Activated naive CD8-positive, alpha-beta T cell treated with anti-CD3 and anti-CD28 coated beads, Interleukin-2, amount 10 ng/mL, durations not matched to agents 7 days and 5 days (primary cell): ENCODE measurements at regions not wholly inside any gene's neighbourhood (a gene's known extent, or its start where the extent isn't known, plus 50 kb on each side); places are given as distances from the start of the nearest gene placed in this dataset.
A peak's percentile ranks its signal among the peaks of the same experiment; 100 is the strongest.

Experiments used
- ATAC-seq: fragments of 150-1000 bp; cut with Tn5 transposase; one replicate; pipeline ENCODE4 v1.10.0; 2021; ENCODE audit warnings: low read depth, moderate library complexity
- POLR2A ChIA-PET: fragments of 350-600 bp; sonication (Branson Sonifier 250); formaldehyde crosslinking; loops from one replicate; lab custom pipeline; 2021; ENCODE audit warnings: antibody characterized with exemption; lab: Charles Lee
- DNase-seq: peaks from one replicate; pipeline ENCODE4 v3.0.0; 2021
- H3K27ac Mint-ChIP-seq: one replicate; pipeline ENCODE4 v1.8.0; 2022; ENCODE audit warnings: mild to moderate bottlenecking, mixed read lengths
- H3K27me3 Mint-ChIP-seq: one replicate; pipeline ENCODE4 v1.8.0; 2022; ENCODE audit warnings: mild to moderate bottlenecking, moderate library complexity, mixed read lengths
- H3K36me3 Mint-ChIP-seq: one replicate; pipeline ENCODE4 v1.8.0; 2021; ENCODE audit warnings: mild to moderate bottlenecking, mixed read lengths
- H3K4me1 Mint-ChIP-seq: one replicate; pipeline ENCODE4 v1.8.0; 2021; ENCODE audit warnings: mixed read lengths
- H3K4me3 Mint-ChIP-seq: one replicate; pipeline ENCODE4 v1.8.0; 2022; ENCODE audit warnings: mild to moderate bottlenecking, moderate library complexity, mixed read lengths
- H3K9me3 Mint-ChIP-seq: one replicate; pipeline ENCODE4 v1.8.0; 2021; ENCODE audit warnings: mixed read lengths

- H3K9me3 Mint-ChIP-seq, result no peaks in the 10 kb centered on the region
- POLR2A ChIA-PET, result no interaction called here
- ATAC-seq, result no peak
- no peak overlapping the region for H3K4me3 Mint-ChIP-seq
- H3K4me1 Mint-ChIP-seq, result no peaks in the 10 kb centered on the region
- H3K36me3 Mint-ChIP-seq, result no peaks in the 10 kb centered on the region
- no peak overlapping the region for H3K27ac Mint-ChIP-seq
- H3K27me3 Mint-ChIP-seq, result no peaks in the 10 kb centered on the region
- DNase-seq, result no peak
Observed at GRCh38 chr10:25797888-25798429, 136.1 kb upstream of the MYO3A start.

GRCh38 chr10:25804505-25804904, 129.5 kb upstream of the MYO3A start:
- POLR2A ChIA-PET, result no interaction called here
- H3K27me3 Mint-ChIP-seq, result no peaks in the 10 kb centered on the region
- no peaks in the 10 kb centered on the region for H3K9me3 Mint-ChIP-seq
- H3K4me3 Mint-ChIP-seq, result no peak overlapping the region
- no peaks in the 10 kb centered on the region for H3K36me3 Mint-ChIP-seq
- no peak for DNase-seq
- ATAC-seq, result no peak
- no peak overlapping the region for H3K27ac Mint-ChIP-seq
- H3K4me1 Mint-ChIP-seq, result no peaks in the 10 kb centered on the region

GRCh38 chr10:25805986-25806385, 128.0 kb upstream of the MYO3A start:
- H3K36me3 Mint-ChIP-seq, result no peaks in the 10 kb centered on the region
- H3K9me3 Mint-ChIP-seq, result no peaks in the 10 kb centered on the region
- ATAC-seq, result no peak
- no peak overlapping the region for H3K4me3 Mint-ChIP-seq
- DNase-seq, result no peak
- no peaks in the 10 kb centered on the region for H3K27me3 Mint-ChIP-seq
- POLR2A ChIA-PET, result no interaction called here
- H3K4me1 Mint-ChIP-seq, result no peaks in the 10 kb centered on the region
- H3K27ac Mint-ChIP-seq, result no peak overlapping the region

GRCh38 chr10:25808372-25808771, 125.7 kb upstream of the MYO3A start:
- H3K27ac Mint-ChIP-seq, result no peak overlapping the region
- DNase-seq, result no peak
- POLR2A ChIA-PET, result no interaction called here

GRCh38 chr10:25811052-25811685, 122.9 kb upstream of the MYO3A start:
- Mint-ChIP-seq H3K27me3 (no peaks in the 10 kb centered on the region), H3K4me1 (no peaks in the 10 kb centered on the region), H3K4me3 (no peak overlapping the region), H3K36me3 (no peaks in the 10 kb centered on the region), H3K9me3 (no peaks in the 10 kb centered on the region), H3K27ac (no peak overlapping the region)
- DNase-seq (no peak), ATAC-seq (no peak)
- POLR2A ChIA-PET, result no interaction called here

More at GRCh38 chr10:25808372-25808771, 125.7 kb upstream of the MYO3A start:
- H3K9me3 Mint-ChIP-seq, result no peaks in the 10 kb centered on the region
- H3K36me3 Mint-ChIP-seq, result no peaks in the 10 kb centered on the region
- ATAC-seq, result no peak
- H3K4me3 Mint-ChIP-seq, result no peak overlapping the region
- no peaks in the 10 kb centered on the region for H3K27me3 Mint-ChIP-seq
- no peaks in the 10 kb centered on the region for H3K4me1 Mint-ChIP-seq

GRCh38 chr10:25813511-25813910, 120.5 kb upstream of the MYO3A start:
- ATAC-seq, result no peak
- Mint-ChIP-seq H3K27me3 (no peaks in the 10 kb centered on the region), H3K4me3 (no peak overlapping the region)

GRCh38 chr10:25815236-25815635, 118.8 kb upstream of the MYO3A start:
- ATAC-seq, result no peak
- Mint-ChIP-seq H3K4me1 (no peaks in the 10 kb centered on the region), H3K36me3 (no peaks in the 10 kb centered on the region), H3K9me3 (no peaks in the 10 kb centered on the region), H3K27ac (no peak overlapping the region), H3K4me3 (no peak overlapping the region), H3K27me3 (no peaks in the 10 kb centered on the region)
- no peak for DNase-seq
- POLR2A ChIA-PET, result no interaction called here

More at GRCh38 chr10:25813511-25813910, 120.5 kb upstream of the MYO3A start:
- Mint-ChIP-seq H3K36me3 (no peaks in the 10 kb centered on the region), H3K27ac (no peak overlapping the region), H3K9me3 (no peaks in the 10 kb centered on the region), H3K4me1 (no peaks in the 10 kb centered on the region)
- POLR2A ChIA-PET, result no interaction called here
- no peak for DNase-seq

- DNase-seq (no peak), ATAC-seq (no peak)
- Mint-ChIP-seq H3K4me1 (peaks cover 2% of the 10 kb centered on the region), H3K36me3 (no peaks in the 10 kb centered on the region), H3K27ac (no peak overlapping the region), H3K27me3 (no peaks in the 10 kb centered on the region), H3K4me3 (no peak overlapping the region), H3K9me3 (peaks cover 1% of the 10 kb centered on the region)
- POLR2A ChIA-PET, result no interaction called here
Observed at GRCh38 chr10:25815999-25816768, 117.8 kb upstream of the MYO3A start.

GRCh38 chr10:25817200-25817599, 116.8 kb upstream of the MYO3A start:
- Mint-ChIP-seq H3K36me3 (no peaks in the 10 kb centered on the region), H3K9me3 (peaks cover 2% of the 10 kb centered on the region), H3K27me3 (no peaks in the 10 kb centered on the region), H3K27ac (no peak overlapping the region), H3K4me1 (peaks cover 2% of the 10 kb centered on the region), H3K4me3 (no peak overlapping the region)
- ATAC-seq (no peak), DNase-seq (no peak)
- POLR2A ChIA-PET, result no interaction called here

- POLR2A ChIA-PET, result no interaction called here
- no peak for DNase-seq
- H3K27me3 Mint-ChIP-seq, result no peaks in the 10 kb centered on the region
- H3K4me3 Mint-ChIP-seq, result no peak overlapping the region
- H3K9me3 Mint-ChIP-seq, result peaks cover 3% of the 10 kb centered on the region
- no peak overlapping the region for H3K27ac Mint-ChIP-seq
- no peak for ATAC-seq
- no peaks in the 10 kb centered on the region for H3K36me3 Mint-ChIP-seq
- peaks cover 2% of the 10 kb centered on the region for H3K4me1 Mint-ChIP-seq
Observed at GRCh38 chr10:25818751-25819150, 115.3 kb upstream of the MYO3A start.

- Mint-ChIP-seq H3K4me1 (peaks cover 2% of the 10 kb centered on the region), H3K27me3 (no peaks in the 10 kb centered on the region), H3K27ac (no peak overlapping the region), H3K36me3 (no peaks in the 10 kb centered on the region), H3K9me3 (peaks cover 3% of the 10 kb centered on the region), H3K4me3 (peak overlapping the region; percentile 31)
- ATAC-seq (no peak), DNase-seq (no peak)
- POLR2A ChIA-PET, result no interaction called here
Observed at GRCh38 chr10:25820472-25820871, 113.6 kb upstream of the MYO3A start.

- ATAC-seq (no peak), DNase-seq (no peak)
- no peak overlapping the region for H3K27ac Mint-ChIP-seq
- peaks cover 2% of the 10 kb centered on the region for H3K4me1 Mint-ChIP-seq
- peak overlapping the region; percentile 31 for H3K4me3 Mint-ChIP-seq
- H3K36me3 Mint-ChIP-seq, result no peaks in the 10 kb centered on the region
- no peaks in the 10 kb centered on the region for H3K27me3 Mint-ChIP-seq
- peaks cover 3% of the 10 kb centered on the region for H3K9me3 Mint-ChIP-seq
- POLR2A ChIA-PET, result no interaction called here
Observed at GRCh38 chr10:25820874-25821273, 113.2 kb upstream of the MYO3A start.

- ATAC-seq (no peak), DNase-seq (no peak)
- Mint-ChIP-seq H3K9me3 (peaks cover 3% of the 10 kb centered on the region), H3K4me3 (no peak overlapping the region), H3K36me3 (no peaks in the 10 kb centered on the region), H3K27me3 (peaks cover 4% of the 10 kb centered on the region), H3K27ac (no peak overlapping the region), H3K4me1 (peaks cover 2% of the 10 kb centered on the region)
- POLR2A ChIA-PET, result no interaction called here
Observed at GRCh38 chr10:25824050-25824449, 110.0 kb upstream of the MYO3A start.

- Mint-ChIP-seq H3K4me1 (no peaks in the 10 kb centered on the region), H3K36me3 (no peaks in the 10 kb centered on the region), H3K27me3 (peaks cover 4% of the 10 kb centered on the region), H3K27ac (no peak overlapping the region), H3K9me3 (no peaks in the 10 kb centered on the region), H3K4me3 (no peak overlapping the region)
- ATAC-seq, result no peak
- DNase-seq, result no peak
- POLR2A ChIA-PET, result no interaction called here
Observed at GRCh38 chr10:25828475-25828874, 105.6 kb upstream of the MYO3A start.
